Effector memory CD8-positive, alpha-beta T cell (primary cell): ENCODE measurements at regions not wholly inside any gene's neighbourhood (a gene's known extent, or its start where the extent isn't known, plus 50 kb on each side); places are given as distances from the start of the nearest gene placed in this dataset.

Experiments used
- ATAC-seq: fragments of 150-1000 bp; cut with Tn5 transposase; replicated peaks from 2 replicates; pipeline ENCODE4 v1.10.0; 2021; ENCODE audit warnings: mild to moderate bottlenecking, moderate library complexity
- DNase-seq, 3 experiments: peaks; one replicate each; pipeline ENCODE4 v3.0.0; 2021
- H3K27ac Mint-ChIP-seq, 2 donors: one replicate each; pipeline ENCODE4 v1.8.0; 2022; ENCODE audit warnings: mild to moderate bottlenecking in 2 of 2, mixed read lengths in 2 of 2, moderate library complexity in 2 of 2
- H3K27me3 Mint-ChIP-seq, 2 donors: one replicate each; pipeline ENCODE4 v1.8.0; 2022; ENCODE audit warnings: mixed read lengths in 2 of 2
- H3K36me3 Mint-ChIP-seq: one replicate; pipeline ENCODE4 v1.8.0; 2022; ENCODE audit warnings: mild to moderate bottlenecking, moderate library complexity, mixed read lengths; ENCODE audit not compliant: insufficient read depth
- H3K4me1 Mint-ChIP-seq, 2 donors: one replicate each; pipeline ENCODE4 v1.8.0; 2022; ENCODE audit warnings: low read depth in 2 of 2, mixed read lengths in 2 of 2
- H3K4me3 Mint-ChIP-seq, 2 donors: one replicate each; pipeline ENCODE4 v1.8.0; 2022; ENCODE audit warnings: mild to moderate bottlenecking in 2 of 2, mixed read lengths in 2 of 2, moderate library complexity in 2 of 2
- H3K9me3 Mint-ChIP-seq, 2 donors: one replicate each; pipeline ENCODE4 v1.8.0; 2022; ENCODE audit warnings: mixed read lengths in 2 of 2

DNA sequence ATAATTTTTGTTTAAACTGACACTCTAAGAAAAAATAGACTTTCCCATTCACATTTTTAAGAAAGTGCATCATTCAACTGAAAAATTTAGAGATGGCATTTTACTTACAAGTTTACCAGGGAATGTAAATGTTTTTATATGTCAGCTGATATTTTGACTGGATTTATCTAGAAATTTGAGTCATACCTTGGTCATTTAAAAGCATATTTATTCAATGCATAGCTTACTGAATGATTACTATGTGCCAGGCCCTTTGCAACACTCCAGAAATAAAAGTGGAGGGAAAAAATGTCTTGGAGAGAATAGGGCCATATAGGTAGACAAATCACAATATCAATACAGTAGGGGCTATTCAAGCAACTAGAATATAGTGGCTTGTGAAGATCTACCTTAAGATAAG lies 98.4 kb upstream of the FAM3C start:
- H3K27ac Mint-ChIP-seq = no peak overlapping the region
- no peaks in the 10 kb centered on the region for H3K27me3 Mint-ChIP-seq
- DNase-seq = no peak
- no peaks in the 10 kb centered on the region for H3K36me3 Mint-ChIP-seq
- no peak overlapping the region for H3K4me3 Mint-ChIP-seq
- no peaks in the 10 kb centered on the region for H3K4me1 Mint-ChIP-seq
- ATAC-seq = no peak
- no peaks in the 10 kb centered on the region for H3K9me3 Mint-ChIP-seq

DNA sequence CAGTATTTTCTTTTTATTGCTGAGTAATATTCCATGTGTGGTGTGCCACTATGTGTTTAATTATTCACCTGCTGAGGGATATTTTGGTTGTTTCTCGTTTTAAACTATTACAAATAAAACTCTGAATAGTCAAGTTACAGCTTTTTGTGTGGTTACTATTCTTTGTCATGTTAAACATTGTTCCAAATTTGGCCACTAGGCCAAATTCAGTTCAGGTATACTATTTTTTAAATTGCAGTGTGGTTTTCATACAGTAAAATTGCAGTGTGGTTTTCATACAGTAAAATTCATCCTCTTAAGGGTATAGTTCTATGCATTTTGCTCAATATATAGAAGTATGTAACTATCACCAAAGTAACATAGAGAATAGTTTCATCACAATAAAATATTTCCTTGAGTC lies 97.4 kb upstream of the FAM3C start:
- no peaks in the 10 kb centered on the region for H3K4me1 Mint-ChIP-seq
- H3K27me3 Mint-ChIP-seq = no peaks in the 10 kb centered on the region
- no peak overlapping the region for H3K4me3 Mint-ChIP-seq
- H3K36me3 Mint-ChIP-seq = no peaks in the 10 kb centered on the region
- H3K9me3 Mint-ChIP-seq = no peaks in the 10 kb centered on the region
- DNase-seq = no peak
- ATAC-seq = no peak
- no peak overlapping the region for H3K27ac Mint-ChIP-seq

DNA sequence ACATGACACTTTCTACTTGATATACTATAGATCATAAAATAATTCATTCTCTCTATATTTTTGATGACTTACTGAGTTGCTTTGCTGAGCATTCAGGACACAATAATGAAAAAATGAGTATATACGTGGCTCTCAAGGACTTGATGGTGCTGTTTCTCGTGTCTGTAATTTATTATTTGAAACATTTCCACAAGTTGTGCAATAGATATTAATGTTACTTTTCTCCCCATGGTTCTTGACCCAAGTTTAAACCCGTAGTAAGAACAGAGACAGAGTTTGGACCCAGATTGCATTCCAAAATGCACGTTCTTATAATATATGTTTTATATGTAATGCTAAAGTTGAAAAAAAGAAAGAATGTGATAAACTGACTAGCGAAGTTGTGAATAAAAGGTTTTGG lies 94.2 kb upstream of the FAM3C start:
- DNase-seq (no peak), ATAC-seq (no peak)
- H3K27ac Mint-ChIP-seq = no peak overlapping the region
- H3K4me3 Mint-ChIP-seq = no peak overlapping the region
- peaks cover 0 to 4% of the 10 kb centered on the region in 2 donors for H3K4me1 Mint-ChIP-seq
- H3K36me3 Mint-ChIP-seq = no peaks in the 10 kb centered on the region
- H3K9me3 Mint-ChIP-seq = no peaks in the 10 kb centered on the region
- H3K27me3 Mint-ChIP-seq = no peaks in the 10 kb centered on the region

DNA sequence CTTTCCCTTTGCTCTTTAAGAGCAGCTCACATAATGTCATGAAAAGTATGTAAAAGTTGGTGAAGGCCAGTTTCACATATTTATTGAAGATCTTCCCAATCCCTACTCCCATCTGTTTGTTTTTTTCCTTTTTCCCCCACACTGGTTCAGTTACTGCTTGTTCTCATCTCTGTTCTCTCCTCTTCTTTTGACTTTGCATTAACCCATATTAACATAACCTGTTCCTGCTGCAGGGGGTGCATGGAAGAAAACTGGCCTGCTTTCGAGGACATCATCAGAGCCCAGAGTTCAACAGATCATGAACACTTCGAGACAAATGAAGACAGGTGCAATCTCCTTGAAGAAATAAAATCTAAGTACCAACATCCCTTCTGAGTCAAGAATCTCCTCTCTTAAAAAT lies 93.3 kb upstream of the FAM3C start:
- Mint-ChIP-seq H3K4me1 (peaks cover 0 to 4% of the 10 kb centered on the region in 2 donors), H3K27ac (no peak overlapping the region), H3K36me3 (no peaks in the 10 kb centered on the region), H3K4me3 (no peak overlapping the region), H3K9me3 (no peaks in the 10 kb centered on the region), H3K27me3 (no peaks in the 10 kb centered on the region)
- ATAC-seq (no peak), DNase-seq (no peak)

DNA sequence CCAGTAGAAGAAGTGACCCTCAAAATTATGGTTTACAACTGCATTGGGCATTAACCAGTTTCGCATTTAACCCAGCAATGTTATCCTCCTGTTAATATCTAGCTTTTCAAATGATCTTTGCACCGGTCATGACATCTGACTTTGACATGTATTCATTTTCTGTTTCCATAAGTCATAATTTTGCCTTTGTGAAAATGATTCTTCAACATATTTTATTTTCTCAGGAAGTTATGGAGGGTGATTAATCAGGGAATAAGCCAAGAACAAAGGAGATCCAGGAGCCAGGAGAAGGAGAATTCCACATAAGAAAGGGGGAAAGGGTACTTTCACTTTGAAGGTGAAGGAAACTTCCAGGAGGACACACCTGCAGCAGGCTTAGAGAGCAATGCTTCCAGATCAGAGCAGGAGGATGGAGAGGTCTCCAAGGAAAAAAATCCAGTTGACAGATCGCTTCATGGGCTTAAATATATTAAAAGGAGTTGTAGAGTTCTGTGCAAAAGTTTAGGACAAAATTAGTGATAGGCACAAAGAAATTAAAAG lies 92.1 kb upstream of the FAM3C start:
- peaks cover 0 to 4% of the 10 kb centered on the region in 2 donors for H3K4me1 Mint-ChIP-seq
- no peak overlapping the region for H3K4me3 Mint-ChIP-seq
- no peak overlapping the region for H3K27ac Mint-ChIP-seq
- ATAC-seq = no peak
- no peak for DNase-seq
- H3K9me3 Mint-ChIP-seq = no peaks in the 10 kb centered on the region
- H3K36me3 Mint-ChIP-seq = no peaks in the 10 kb centered on the region
- no peaks in the 10 kb centered on the region for H3K27me3 Mint-ChIP-seq

DNA sequence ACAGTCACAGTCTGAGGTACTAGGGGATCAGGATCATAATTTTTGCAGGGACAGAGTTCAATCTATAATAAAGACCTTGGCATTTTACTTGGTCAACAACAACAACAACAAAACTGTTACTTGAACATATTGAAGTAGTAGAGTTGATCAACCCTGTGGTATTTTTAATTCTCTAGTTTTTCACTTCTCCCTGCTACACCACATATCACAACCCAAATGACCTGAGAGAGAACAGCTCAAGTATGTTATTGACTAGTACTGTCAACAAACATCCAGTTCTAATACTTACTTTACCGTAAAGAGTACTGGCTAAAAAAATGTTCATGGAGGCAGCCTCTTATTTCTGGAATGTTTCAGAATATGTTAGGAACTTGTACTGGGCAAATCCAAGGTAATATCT lies 90.5 kb upstream of the FAM3C start:
- H3K27me3 Mint-ChIP-seq = no peaks in the 10 kb centered on the region
- no peak overlapping the region for H3K4me3 Mint-ChIP-seq
- peaks cover 5 to 6% of the 10 kb centered on the region in 2 donors for H3K4me1 Mint-ChIP-seq
- no peak overlapping the region for H3K27ac Mint-ChIP-seq
- DNase-seq = no peak
- ATAC-seq = no peak
- no peaks in the 10 kb centered on the region for H3K9me3 Mint-ChIP-seq
- no peaks in the 10 kb centered on the region for H3K36me3 Mint-ChIP-seq

DNA sequence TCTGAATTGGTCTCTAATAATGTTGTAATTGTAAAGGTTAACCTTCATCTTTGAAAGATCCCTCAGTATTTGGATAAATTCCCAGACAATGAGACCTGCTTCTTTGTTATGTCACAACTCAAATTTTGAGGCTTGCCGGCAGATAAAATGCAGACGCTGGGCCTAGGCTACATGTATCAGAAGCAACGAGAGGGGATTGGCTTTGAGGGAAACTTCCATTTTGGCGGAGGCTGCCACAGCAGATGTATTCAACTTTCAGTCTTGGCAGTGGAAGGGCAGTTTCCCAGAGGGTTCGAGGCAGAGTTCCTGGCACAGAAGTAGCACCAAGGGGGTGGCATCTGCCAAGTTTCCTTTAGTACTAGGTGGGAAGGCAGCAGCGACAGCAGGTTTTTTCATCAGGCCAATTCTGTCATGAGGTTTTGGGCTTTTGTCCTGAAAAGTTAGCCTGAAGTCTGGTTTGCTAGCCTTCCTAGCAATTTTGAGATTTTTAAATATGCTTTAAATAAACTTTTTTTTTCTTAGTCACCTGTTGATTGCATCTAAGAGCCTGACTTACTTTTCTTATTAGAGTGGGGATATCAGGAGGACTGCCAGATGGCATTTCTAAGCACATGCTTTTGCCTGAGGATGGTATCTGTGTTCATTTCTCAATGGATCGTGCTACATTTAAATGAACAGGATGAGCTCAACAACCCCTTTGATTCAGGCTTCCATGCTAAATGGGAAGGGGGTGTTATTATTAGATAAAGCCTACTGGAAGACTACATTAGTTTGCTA lies 89.5 kb upstream of the FAM3C start:
- H3K4me1 Mint-ChIP-seq = peaks cover 5 to 6% of the 10 kb centered on the region in 2 donors
- DNase-seq = no peak
- no peak for ATAC-seq
- H3K4me3 Mint-ChIP-seq = no peak overlapping the region
- no peaks in the 10 kb centered on the region for H3K36me3 Mint-ChIP-seq
- no peaks in the 10 kb centered on the region for H3K9me3 Mint-ChIP-seq
- H3K27me3 Mint-ChIP-seq = no peaks in the 10 kb centered on the region
- no peak overlapping the region for H3K27ac Mint-ChIP-seq

DNA sequence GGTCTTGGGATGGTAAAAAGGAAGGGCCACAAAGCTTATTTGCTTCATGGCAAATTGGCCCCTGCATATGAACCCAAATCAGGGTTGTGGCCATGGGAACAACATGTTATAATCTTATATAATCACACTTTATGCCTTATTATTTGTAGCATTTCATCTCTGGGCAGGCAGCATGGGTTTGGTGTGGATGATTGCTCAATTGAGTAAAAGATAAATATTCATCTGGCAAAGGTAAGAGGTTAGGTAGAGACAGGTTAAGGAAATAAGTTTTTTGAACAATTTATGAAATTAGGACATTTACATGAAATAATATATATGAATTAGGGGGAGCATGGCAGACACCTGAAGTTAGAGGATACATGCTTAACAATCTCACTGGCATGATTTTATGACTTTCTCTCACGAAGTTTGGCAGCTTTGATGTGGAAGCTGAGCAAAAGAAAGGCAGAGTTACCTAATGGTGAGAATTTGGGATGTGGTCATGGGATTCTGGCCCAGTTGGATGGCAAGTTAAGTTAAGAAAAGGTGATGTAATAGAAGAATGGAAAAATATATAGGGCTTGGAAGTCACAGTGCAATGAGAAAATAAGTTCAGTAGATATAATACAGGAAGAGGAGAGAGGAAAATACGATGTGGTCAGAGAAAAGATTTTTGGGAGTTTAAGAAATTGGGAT lies 88.1 kb upstream of the FAM3C start:
- Mint-ChIP-seq H3K27ac (no peak overlapping the region), H3K4me3 (no peak overlapping the region), H3K27me3 (no peaks in the 10 kb centered on the region), H3K4me1 (peaks cover 5 to 6% of the 10 kb centered on the region in 2 donors), H3K9me3 (no peaks in the 10 kb centered on the region), H3K36me3 (no peaks in the 10 kb centered on the region)
- ATAC-seq (no peak), DNase-seq (no peak)

DNA sequence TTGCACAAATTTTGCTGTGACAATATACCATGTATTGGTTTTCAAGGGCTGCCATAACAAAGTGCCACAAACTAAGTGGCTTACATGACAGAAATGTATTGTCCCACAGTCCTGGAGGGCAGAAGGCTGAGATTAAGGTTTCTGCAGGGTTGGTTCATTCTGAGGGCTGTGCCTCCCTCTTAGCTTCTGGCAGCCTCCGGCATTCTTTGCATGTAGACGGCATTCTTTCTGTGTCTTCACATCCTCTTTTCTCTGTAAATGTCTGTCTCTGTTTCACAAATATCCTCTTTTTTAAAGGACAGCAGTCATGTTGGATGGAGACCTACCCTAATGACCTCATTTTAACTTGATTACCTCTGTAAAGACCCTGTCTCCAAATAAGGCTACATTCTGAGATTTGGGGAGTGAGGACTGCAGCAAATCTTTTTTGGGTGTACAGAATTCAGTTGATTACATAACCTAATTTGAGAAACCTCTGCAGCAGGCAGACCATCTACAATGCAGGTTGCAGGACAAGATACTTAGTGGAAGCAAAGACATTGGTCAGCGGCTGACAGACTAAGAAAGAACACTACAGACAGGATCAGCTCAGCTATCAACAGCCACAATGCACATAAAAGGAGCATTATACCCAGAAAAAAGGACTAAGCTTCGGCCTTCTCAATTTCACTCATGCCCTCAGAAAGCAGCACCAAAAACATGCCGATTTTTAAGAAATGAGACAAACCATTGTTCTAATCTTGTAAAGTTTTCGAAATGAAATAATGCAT lies 84.6 kb upstream of the FAM3C start:
- no peak overlapping the region for H3K27ac Mint-ChIP-seq
- H3K4me3 Mint-ChIP-seq = no peak overlapping the region
- no peaks in the 10 kb centered on the region for H3K36me3 Mint-ChIP-seq

DNA sequence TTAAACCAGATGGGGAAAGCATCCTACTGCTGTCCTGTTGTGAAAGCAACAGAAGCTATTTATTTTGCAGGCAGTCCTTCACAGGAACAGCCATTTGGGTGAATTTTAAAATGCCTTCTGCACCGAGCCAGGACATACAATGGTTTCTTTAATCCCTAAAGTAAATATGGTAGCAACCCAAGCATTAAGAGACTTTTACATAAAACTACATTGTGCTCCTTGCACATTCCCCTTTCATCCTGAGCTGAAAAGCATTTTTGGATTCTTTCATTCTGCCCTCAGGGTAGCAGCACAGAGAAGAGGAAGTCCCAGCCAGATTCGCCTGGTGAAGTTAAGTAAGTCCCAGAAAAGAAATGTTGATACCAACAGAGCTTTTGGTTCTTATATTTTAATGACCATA lies 84.0 kb upstream of the FAM3C start:
- Mint-ChIP-seq H3K27ac (no peak overlapping the region), H3K36me3 (no peaks in the 10 kb centered on the region), H3K27me3 (no peaks in the 10 kb centered on the region), H3K4me3 (no peak overlapping the region), H3K4me1 (peaks cover 2 to 5% of the 10 kb centered on the region in 2 donors), H3K9me3 (no peaks in the 10 kb centered on the region)
- ATAC-seq (no peak), DNase-seq (no peak)

More for the DNA sequence above, 84.6 kb upstream of the FAM3C start:
- Mint-ChIP-seq H3K4me1 (peaks cover 2 to 5% of the 10 kb centered on the region in 2 donors), H3K9me3 (no peaks in the 10 kb centered on the region), H3K27me3 (no peaks in the 10 kb centered on the region)
- no peak for DNase-seq
- ATAC-seq = no peak

DNA sequence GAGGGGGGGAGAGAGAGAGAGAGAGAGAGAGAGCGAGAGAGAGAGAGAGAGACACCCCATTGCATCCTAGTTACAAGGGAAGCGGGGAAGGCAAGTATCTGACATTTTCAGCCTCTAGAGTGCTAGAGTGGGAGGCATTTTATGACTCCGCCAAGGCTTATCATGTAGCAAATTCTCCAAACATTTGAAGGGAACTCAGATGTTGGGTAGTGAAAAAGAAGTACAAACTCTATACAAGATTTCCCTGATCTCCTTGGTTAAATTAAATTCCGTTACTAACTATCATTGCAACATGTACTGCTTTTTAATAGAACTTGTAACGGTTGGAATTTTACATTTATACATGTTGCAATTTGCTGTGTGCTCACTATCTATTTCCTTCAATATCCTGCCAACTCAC lies 83.4 kb upstream of the FAM3C start:
- Mint-ChIP-seq H3K4me1 (peaks cover 2 to 5% of the 10 kb centered on the region in 2 donors), H3K27ac (no peak overlapping the region), H3K27me3 (no peaks in the 10 kb centered on the region), H3K4me3 (no peak overlapping the region), H3K9me3 (no peaks in the 10 kb centered on the region), H3K36me3 (no peaks in the 10 kb centered on the region)
- no peak for ATAC-seq
- no peak for DNase-seq

DNA sequence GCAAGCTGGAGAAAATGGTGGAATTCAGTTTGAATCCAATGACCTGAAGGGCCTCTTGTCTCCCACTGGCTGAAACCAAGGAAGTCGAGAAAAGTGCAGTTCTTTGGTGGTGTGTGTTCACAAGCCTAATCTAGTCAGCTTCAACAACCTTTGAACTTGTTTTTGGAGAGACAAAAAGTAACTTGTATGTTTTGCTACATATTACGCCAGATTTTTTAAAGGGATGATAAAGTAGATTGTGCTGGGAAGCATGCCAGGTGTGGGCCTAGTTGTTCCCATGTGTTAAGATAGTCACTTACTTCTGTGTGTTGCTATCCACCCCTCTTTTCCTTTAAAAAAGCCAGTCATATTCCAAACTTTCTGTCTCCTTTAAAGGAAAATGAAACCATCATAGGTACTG lies 79.7 kb upstream of the FAM3C start:
- H3K27me3 Mint-ChIP-seq = no peaks in the 10 kb centered on the region
- H3K4me3 Mint-ChIP-seq = no peak overlapping the region
- no peak for DNase-seq
- no peaks in the 10 kb centered on the region for H3K36me3 Mint-ChIP-seq
- ATAC-seq = no peak
- H3K27ac Mint-ChIP-seq = no peak overlapping the region
- H3K9me3 Mint-ChIP-seq = no peaks in the 10 kb centered on the region
- no peaks in the 10 kb centered on the region for H3K4me1 Mint-ChIP-seq

DNA sequence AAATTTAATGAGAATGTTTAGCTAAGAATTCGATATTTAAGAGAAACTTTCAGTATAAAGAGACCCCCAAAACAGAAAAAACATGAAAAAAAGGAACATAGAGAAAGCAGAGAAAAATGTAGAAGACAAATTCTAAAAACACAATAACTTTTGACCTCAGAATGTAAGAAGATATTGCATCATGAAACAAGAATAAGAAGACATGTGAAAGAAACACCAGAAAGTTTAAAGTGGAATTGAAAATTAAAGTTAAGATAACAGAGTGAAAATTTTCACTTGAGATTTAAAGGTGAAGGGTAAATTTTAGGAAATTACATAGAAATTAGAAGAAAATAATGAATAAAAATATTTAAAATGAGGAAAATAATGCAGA lies 78.2 kb upstream of the FAM3C start:
- no peaks in the 10 kb centered on the region for H3K27me3 Mint-ChIP-seq
- H3K4me1 Mint-ChIP-seq = no peaks in the 10 kb centered on the region
- ATAC-seq (no peak), DNase-seq (no peak)
- H3K36me3 Mint-ChIP-seq = no peaks in the 10 kb centered on the region
- no peak overlapping the region for H3K4me3 Mint-ChIP-seq
- no peaks in the 10 kb centered on the region for H3K9me3 Mint-ChIP-seq
- no peak overlapping the region for H3K27ac Mint-ChIP-seq
